Thoracic aorta (tissue), 2 donors: ENCODE measurements at regions not wholly inside any gene's neighbourhood (a gene's known extent, or its start where the extent isn't known, plus 50 kb on each side); places are given as distances from the start of the nearest gene placed in this dataset.

ENCODE experiments used
- ATAC-seq: fragments of 150-250 bp; one replicate; pipeline ENCODE4 v1.8.0; 2017; ENCODE audit warnings: low read depth; ENCODE audit not compliant: insufficient number of reproducible peaks, low FRiP score
- DNase-seq: peaks from one replicate; pipeline ENCODE4 v3.0.0-alpha.2; 2020; ENCODE audit warnings: low spot score
- H3K27ac ChIP-seq, 2 donors: fragments of 200-600 bp; sonication (generic); 1 replicate in 1 of 2; 2 replicates in 1 of 2; pipeline ENCODE4 v1.5.1; 2016; ENCODE audit warnings: mild to moderate bottlenecking in 2 of 2, moderate library complexity in 2 of 2
- H3K27me3 ChIP-seq: fragments of 200-600 bp; sonication (generic); replicated peaks from 2 replicates; pipeline ENCODE4 v1.6.0; 2016; ENCODE audit warnings: mild to moderate bottlenecking; ENCODE audit not compliant: insufficient read depth
- H3K36me3 ChIP-seq: fragments of 200-600 bp; sonication (generic); one replicate; pipeline ENCODE4 v1.5.1; 2016
- H3K4me1 ChIP-seq, 2 donors: fragments of 200-600 bp; sonication (generic); 1 replicate in 1 of 2; 2 replicates in 1 of 2; pipeline versions ENCODE4 v1.5.1 to v1.6.0; 2016; ENCODE audit warnings: low read depth in 2 of 2, mild to moderate bottlenecking in 1 of 2; ENCODE audit not compliant: control insufficient read depth in 1 of 2
- H3K4me3 ChIP-seq: fragments of 200-600 bp; sonication (generic); 2 replicates; pipeline ENCODE4 v1.5.1; 2016; ENCODE audit warnings: mild to moderate bottlenecking
- H3K9me3 ChIP-seq: fragments of 200-600 bp; sonication (generic); 2 replicates; pipeline ENCODE4 v1.5.1; 2016
- TF ChIP-seq, protein P1 (sequence below): fragments of 200-600 bp; sonication (generic); IDR thresholded peaks from one replicate; pipeline ENCODE4 v1.5.1; 2019; ENCODE audit warnings: antibody characterized with exemption

DNA sequence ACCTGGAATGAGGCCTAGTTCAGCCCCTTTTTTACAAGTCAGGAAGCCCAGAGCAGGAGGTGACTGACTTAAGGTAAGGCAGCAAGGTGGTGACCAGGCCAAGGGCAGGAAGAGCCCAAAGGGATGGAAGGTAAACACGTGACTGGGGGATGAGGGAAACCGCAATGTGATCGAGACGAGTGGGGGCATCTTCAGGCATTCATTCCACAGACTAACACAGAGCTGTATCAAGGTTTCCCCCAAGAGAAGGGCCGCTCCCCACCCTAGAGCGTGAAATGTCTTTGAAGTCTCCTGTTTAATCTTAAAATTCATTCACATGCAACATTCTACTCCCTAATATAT lies 76.3 kb upstream of the PIM1 start:
- Histone ChIP-seq H3K4me1 (peaks cover 4 to 6% of the 10 kb centered on the region in 2 donors), H3K9me3 (no peaks in the 10 kb centered on the region), H3K4me3 (no peak overlapping the region), H3K27ac (no peak overlapping the region), H3K27me3 (no peaks in the 10 kb centered on the region), H3K36me3 (no peaks in the 10 kb centered on the region)
- ATAC-seq (no peak), DNase-seq (no peak)
- TF ChIP-seq, protein P1, sequence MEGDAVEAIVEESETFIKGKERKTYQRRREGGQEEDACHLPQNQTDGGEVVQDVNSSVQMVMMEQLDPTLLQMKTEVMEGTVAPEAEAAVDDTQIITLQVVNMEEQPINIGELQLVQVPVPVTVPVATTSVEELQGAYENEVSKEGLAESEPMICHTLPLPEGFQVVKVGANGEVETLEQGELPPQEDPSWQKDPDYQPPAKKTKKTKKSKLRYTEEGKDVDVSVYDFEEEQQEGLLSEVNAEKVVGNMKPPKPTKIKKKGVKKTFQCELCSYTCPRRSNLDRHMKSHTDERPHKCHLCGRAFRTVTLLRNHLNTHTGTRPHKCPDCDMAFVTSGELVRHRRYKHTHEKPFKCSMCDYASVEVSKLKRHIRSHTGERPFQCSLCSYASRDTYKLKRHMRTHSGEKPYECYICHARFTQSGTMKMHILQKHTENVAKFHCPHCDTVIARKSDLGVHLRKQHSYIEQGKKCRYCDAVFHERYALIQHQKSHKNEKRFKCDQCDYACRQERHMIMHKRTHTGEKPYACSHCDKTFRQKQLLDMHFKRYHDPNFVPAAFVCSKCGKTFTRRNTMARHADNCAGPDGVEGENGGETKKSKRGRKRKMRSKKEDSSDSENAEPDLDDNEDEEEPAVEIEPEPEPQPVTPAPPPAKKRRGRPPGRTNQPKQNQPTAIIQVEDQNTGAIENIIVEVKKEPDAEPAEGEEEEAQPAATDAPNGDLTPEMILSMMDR = no peak

DNA sequence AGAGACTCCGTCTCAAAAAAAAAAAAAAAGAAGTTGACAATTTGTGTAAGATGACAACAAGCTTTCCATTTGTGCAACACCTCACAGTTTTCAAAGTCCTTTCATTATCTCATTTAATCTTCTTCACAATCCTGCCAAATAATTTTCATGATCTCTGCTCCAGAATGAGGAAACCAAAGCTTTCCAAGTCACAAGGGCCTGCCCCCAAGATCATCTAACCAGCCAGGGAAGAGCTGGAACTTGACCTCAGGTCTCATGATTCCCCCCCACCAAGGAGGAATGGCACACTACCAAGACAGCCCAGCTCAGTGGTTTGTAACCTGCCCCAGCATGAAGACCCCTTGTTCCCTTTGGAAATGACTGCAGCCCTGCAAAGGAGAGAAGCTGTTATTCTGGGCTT lies 74.0 kb upstream of the PIM1 start:
- Histone ChIP-seq H3K27me3 (no peaks in the 10 kb centered on the region), H3K36me3 (no peaks in the 10 kb centered on the region), H3K4me1 (peaks cover 4 to 6% of the 10 kb centered on the region in 2 donors), H3K9me3 (no peaks in the 10 kb centered on the region), H3K4me3 (no peak overlapping the region), H3K27ac (no peak overlapping the region)
- ATAC-seq (peak; percentile 3), DNase-seq (no peak)
- TF ChIP-seq, protein P1 = no peak

DNA sequence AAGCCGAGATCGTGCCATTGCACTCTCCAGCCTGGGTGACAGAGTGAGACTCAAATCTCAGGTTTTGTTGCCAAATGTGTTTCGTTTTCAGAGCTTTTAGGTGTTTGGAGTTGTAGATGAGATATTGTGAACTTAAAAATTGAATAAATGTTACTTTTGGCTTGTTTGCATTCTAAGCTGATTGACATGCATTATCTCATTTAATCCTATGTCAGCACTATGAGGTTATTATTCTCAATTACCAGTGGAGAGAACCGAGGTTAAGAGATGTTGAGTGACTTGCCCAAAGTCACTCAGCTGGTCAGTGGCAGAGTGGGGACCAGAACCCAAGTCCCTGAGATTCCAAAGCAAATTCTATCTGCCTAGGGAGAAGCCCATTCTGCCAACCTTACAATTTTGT lies 72.6 kb upstream of the PIM1 start:
- no peaks in the 10 kb centered on the region for H3K36me3 ChIP-seq
- TF ChIP-seq, protein P1 = no peak
- ATAC-seq (no peak), DNase-seq (no peak)
- no peaks in the 10 kb centered on the region for H3K9me3 ChIP-seq
- no peaks in the 10 kb centered on the region for H3K27me3 ChIP-seq
- H3K27ac ChIP-seq = no peak overlapping the region
- H3K4me3 ChIP-seq = no peak overlapping the region
- peaks cover 4 to 11% of the 10 kb centered on the region in 2 donors for H3K4me1 ChIP-seq

DNA sequence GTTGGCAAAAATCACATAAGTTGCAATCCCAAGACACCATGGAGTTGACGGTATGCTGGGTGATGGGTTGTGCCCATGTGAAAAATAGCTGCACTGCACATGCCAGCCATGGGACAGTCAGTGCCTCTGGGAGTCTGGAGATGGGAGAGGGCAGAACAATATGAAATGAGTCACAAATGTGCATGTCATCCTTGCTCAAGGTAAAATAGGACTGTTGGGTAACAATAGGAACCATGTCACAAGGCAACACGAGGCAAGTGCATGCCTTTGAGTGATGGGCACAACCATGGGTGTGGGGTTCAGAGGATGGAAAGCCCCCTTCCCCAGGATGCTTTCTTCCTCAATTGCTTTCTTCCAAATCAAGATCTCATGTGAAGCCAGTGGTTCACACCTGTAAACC lies 70.5 kb upstream of the PIM1 start:
- Histone ChIP-seq H3K4me1 (peaks cover 9 to 20% of the 10 kb centered on the region in 2 donors), H3K27ac (no peak overlapping the region), H3K27me3 (no peaks in the 10 kb centered on the region), H3K36me3 (no peaks in the 10 kb centered on the region), H3K9me3 (no peaks in the 10 kb centered on the region), H3K4me3 (no peak overlapping the region)
- ATAC-seq (no peak), DNase-seq (no peak)
- TF ChIP-seq, protein P1 = no peak

DNA sequence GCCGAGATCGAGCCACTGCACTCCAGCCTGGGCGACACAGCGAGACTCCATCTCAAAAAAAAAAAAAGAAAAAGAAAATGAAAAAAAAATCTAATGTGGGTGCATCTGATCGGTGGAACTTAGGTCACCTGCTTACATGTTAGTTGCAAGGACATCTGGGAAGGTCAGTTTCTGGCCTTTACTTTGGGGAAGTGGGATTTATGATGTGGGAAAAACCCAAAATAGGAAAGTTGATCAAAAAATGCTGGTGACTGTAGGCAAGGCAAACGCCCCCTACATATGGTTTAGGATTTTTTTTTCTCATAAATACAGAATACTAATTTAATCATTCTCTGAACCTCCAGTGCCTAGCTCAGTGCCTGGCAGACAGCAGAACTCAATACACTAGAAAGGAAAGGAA lies 69.2 kb upstream of the PIM1 start:
- no peak overlapping the region for H3K27ac ChIP-seq
- no peak for ATAC-seq
- DNase-seq = no peak
- no peaks in the 10 kb centered on the region for H3K36me3 ChIP-seq
- no peaks in the 10 kb centered on the region for H3K27me3 ChIP-seq
- H3K9me3 ChIP-seq = no peaks in the 10 kb centered on the region
- TF ChIP-seq, protein P1 = no peak
- peaks cover 9 to 20% of the 10 kb centered on the region in 2 donors for H3K4me1 ChIP-seq
- H3K4me3 ChIP-seq = no peak overlapping the region
